ENCODE measurements at regions not wholly inside any gene's neighbourhood (a gene's known extent, or its start where the extent isn't known, plus 50 kb on each side); places are given as distances from the start of the nearest gene placed in this dataset.

DNA sequence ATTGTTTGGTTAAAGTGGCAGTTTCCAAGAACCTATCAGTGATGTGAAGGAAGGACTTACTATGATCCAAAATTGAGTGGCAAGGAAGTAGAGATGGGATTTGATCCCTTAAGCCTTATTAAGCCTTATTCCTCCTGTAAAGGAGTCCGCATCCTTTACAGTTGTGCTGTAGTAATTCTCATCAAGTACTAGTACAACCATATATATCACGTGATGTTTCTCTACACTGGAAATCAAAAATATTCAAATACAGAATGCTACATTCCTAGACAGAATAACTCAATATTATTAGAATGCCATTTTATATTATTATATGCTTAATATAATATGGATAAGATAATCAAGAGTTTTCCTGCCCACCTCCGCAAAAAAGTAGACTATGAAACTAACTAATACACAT lies 312.4 kb upstream of the SPHKAP start:
- TF ChIP-seq EZH2 (IDR thresholded peaks at IDR 0.05; ENCODE audit: borderline replicate concordance, low read depth, low read length, severe bottlenecking) (no peak), POLR2A (IDR thresholded peaks at IDR 0.05; ENCODE audit: low read depth, low read length) (no peak), MYC (IDR thresholded peaks at IDR 0.05; ENCODE audit: low read depth, low read length) (no peak), GATA2 (IDR thresholded peaks at IDR 0.05; ENCODE audit: insufficient read depth, insufficient read length, low read depth, low read length) (no peak), POLR2AphosphoS5 (IDR thresholded peaks at IDR 0.05; ENCODE audit: insufficient read depth, low read depth, low read length) (no peak)
- TF ChIP-seq, protein P1, sequence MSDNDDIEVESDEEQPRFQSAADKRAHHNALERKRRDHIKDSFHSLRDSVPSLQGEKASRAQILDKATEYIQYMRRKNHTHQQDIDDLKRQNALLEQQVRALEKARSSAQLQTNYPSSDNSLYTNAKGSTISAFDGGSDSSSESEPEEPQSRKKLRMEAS (IDR thresholded peaks at IDR 0.05; ENCODE audit: insufficient read depth, insufficient read length), result no peak
- TF ChIP-seq, protein P2, sequence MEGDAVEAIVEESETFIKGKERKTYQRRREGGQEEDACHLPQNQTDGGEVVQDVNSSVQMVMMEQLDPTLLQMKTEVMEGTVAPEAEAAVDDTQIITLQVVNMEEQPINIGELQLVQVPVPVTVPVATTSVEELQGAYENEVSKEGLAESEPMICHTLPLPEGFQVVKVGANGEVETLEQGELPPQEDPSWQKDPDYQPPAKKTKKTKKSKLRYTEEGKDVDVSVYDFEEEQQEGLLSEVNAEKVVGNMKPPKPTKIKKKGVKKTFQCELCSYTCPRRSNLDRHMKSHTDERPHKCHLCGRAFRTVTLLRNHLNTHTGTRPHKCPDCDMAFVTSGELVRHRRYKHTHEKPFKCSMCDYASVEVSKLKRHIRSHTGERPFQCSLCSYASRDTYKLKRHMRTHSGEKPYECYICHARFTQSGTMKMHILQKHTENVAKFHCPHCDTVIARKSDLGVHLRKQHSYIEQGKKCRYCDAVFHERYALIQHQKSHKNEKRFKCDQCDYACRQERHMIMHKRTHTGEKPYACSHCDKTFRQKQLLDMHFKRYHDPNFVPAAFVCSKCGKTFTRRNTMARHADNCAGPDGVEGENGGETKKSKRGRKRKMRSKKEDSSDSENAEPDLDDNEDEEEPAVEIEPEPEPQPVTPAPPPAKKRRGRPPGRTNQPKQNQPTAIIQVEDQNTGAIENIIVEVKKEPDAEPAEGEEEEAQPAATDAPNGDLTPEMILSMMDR (IDR thresholded peaks at IDR 0.05; ENCODE audit: extremely low read depth in 1 of 2, insufficient read depth in 1 of 2, low read depth in 1 of 2, low read length in 2 of 2), result no peak

Data from endothelial cell of umbilical vein (primary cell).